ENCODE measurements at regions not wholly inside any gene's neighbourhood (a gene's known extent, or its start where the extent isn't known, plus 50 kb on each side); places are given as distances from the start of the nearest gene placed in this dataset.

DNA sequence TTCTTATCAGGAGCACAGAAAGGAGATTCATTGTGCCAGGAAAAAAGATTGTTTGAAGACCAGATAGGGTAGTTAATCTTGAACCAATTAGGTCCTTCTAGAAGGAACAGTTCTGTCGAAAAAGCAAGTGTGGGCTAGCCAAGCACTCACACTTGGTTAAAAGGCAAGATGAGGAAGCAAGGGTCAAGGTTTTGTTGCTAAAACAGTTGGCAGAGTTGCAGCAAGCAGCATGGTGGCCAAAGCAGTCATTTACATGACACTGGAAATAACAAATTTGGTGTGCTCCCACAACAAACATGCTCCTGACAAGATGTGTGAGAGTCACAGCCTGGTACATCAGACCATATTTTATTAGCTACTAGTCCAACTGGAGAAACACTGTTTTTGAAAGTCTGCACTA lies 228.0 kb upstream of the CFAP20DC start:
- TF ChIP-seq, protein P1, sequence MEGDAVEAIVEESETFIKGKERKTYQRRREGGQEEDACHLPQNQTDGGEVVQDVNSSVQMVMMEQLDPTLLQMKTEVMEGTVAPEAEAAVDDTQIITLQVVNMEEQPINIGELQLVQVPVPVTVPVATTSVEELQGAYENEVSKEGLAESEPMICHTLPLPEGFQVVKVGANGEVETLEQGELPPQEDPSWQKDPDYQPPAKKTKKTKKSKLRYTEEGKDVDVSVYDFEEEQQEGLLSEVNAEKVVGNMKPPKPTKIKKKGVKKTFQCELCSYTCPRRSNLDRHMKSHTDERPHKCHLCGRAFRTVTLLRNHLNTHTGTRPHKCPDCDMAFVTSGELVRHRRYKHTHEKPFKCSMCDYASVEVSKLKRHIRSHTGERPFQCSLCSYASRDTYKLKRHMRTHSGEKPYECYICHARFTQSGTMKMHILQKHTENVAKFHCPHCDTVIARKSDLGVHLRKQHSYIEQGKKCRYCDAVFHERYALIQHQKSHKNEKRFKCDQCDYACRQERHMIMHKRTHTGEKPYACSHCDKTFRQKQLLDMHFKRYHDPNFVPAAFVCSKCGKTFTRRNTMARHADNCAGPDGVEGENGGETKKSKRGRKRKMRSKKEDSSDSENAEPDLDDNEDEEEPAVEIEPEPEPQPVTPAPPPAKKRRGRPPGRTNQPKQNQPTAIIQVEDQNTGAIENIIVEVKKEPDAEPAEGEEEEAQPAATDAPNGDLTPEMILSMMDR (IDR thresholded peaks at IDR 0.05; ENCODE audit: insufficient read depth, low read length), result no peak
- no peak for TF ChIP-seq POLR2AphosphoS5 (IDR thresholded peaks at IDR 0.05; ENCODE audit: low read depth)
- TF ChIP-seq, protein P2, sequence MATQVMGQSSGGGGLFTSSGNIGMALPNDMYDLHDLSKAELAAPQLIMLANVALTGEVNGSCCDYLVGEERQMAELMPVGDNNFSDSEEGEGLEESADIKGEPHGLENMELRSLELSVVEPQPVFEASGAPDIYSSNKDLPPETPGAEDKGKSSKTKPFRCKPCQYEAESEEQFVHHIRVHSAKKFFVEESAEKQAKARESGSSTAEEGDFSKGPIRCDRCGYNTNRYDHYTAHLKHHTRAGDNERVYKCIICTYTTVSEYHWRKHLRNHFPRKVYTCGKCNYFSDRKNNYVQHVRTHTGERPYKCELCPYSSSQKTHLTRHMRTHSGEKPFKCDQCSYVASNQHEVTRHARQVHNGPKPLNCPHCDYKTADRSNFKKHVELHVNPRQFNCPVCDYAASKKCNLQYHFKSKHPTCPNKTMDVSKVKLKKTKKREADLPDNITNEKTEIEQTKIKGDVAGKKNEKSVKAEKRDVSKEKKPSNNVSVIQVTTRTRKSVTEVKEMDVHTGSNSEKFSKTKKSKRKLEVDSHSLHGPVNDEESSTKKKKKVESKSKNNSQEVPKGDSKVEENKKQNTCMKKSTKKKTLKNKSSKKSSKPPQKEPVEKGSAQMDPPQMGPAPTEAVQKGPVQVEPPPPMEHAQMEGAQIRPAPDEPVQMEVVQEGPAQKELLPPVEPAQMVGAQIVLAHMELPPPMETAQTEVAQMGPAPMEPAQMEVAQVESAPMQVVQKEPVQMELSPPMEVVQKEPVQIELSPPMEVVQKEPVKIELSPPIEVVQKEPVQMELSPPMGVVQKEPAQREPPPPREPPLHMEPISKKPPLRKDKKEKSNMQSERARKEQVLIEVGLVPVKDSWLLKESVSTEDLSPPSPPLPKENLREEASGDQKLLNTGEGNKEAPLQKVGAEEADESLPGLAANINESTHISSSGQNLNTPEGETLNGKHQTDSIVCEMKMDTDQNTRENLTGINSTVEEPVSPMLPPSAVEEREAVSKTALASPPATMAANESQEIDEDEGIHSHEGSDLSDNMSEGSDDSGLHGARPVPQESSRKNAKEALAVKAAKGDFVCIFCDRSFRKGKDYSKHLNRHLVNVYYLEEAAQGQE (IDR thresholded peaks at IDR 0.05; ENCODE audit: insufficient replicate concordance, low read depth), result no peak

All from HL-60 (cell line).